SK-N-MC (cell line): ENCODE measurements at regions not wholly inside any gene's neighbourhood (a gene's known extent, or its start where the extent isn't known, plus 50 kb on each side); places are given as distances from the start of the nearest gene placed in this dataset.

Experiments
- EZH2 ChIP-seq: fragments of 200-600 bp; sonication (generic); IDR thresholded peaks from one replicate; pipeline ENCODE4 v1.6.1; 2017; ENCODE audit warnings: antibody characterized with exemption
- FOXP2 ChIP-seq: optimal IDR thresholded peaks from 2 replicates; pipeline ENCODE3; 2011; ENCODE audit warnings: mild to moderate bottlenecking, moderate library complexity; ENCODE audit not compliant: insufficient read depth; ENCODE audit errors: extremely low read length, control extremely low read depth
- POLR2AphosphoS5 ChIP-seq: IDR thresholded peaks from 2 replicates; pipeline ENCODE4 v1.6.1; 2012; ENCODE audit warnings: mild to moderate bottlenecking, low read depth, low read length, borderline replicate concordance

GRCh38 chr10:61325223-61325960 is 127.8 kb downstream of the TMEM26 start:
- TF ChIP-seq FOXP2, result no peak
- TF ChIP-seq EZH2, result no peak
- no peak for TF ChIP-seq POLR2AphosphoS5
